ENCODE measurements at regions not wholly inside any gene's neighbourhood (a gene's known extent, or its start where the extent isn't known, plus 50 kb on each side); places are given as distances from the start of the nearest gene placed in this dataset.

- Mint-ChIP-seq H3K27me3 (ENCODE audit: insufficient read depth, low read depth, poor library complexity) (no peaks in the 10 kb centered on the region), H3K4me3 (no peak overlapping the region), H3K4me1 (no peaks in the 10 kb centered on the region), H3K27ac (no peak overlapping the region), H3K36me3 (ENCODE audit: low read depth) (peaks cover 1% of the 10 kb centered on the region; the same call in 2 of the 3 replicates), H3K9me3 (no peaks in the 10 kb centered on the region)
- no peaks in the 10 kb centered on the region for H4K20me1 ChIP-seq (replicated peaks; ENCODE audit: insufficient read depth)
- H3K36me3 ChIP-seq (ENCODE audit: insufficient read depth), result no peaks in the 10 kb centered on the region
- H3K9me2 ChIP-seq (ENCODE audit: insufficient read depth), result peaks cover 5% of the 10 kb centered on the region; the same call in 1 of the 2 replicates
- no peaks in the 10 kb centered on the region for H3K4me1 ChIP-seq (ENCODE audit: insufficient read depth)
- H3K79me2 ChIP-seq (replicated peaks; ENCODE audit: insufficient read depth), result no peaks in the 10 kb centered on the region
- DNase-seq (ENCODE audit: low spot score) (no peak), ATAC-seq (no peak)
- no peak overlapping the region for H3K4me2 ChIP-seq
- no peak overlapping the region for H3K4me3 ChIP-seq
- no peak overlapping the region for H2AFZ ChIP-seq
- no peaks in the 10 kb centered on the region for H3K27me3 ChIP-seq (ENCODE audit: insufficient read depth)
- no peaks in the 10 kb centered on the region for H3F3A ChIP-seq (replicated peaks; ENCODE audit: low read depth)
- H3K27ac ChIP-seq (ENCODE audit: low read depth), result no peak overlapping the region
- no peak for TF ChIP-seq ZNF331 (CRISPR knock-in tag; IDR thresholded peaks at IDR 0.05; ENCODE audit: low read depth)
These were observed 815.5 kb downstream of the DHX35 start for GRCh38 chr20:39777610-39778009.

DNA sequence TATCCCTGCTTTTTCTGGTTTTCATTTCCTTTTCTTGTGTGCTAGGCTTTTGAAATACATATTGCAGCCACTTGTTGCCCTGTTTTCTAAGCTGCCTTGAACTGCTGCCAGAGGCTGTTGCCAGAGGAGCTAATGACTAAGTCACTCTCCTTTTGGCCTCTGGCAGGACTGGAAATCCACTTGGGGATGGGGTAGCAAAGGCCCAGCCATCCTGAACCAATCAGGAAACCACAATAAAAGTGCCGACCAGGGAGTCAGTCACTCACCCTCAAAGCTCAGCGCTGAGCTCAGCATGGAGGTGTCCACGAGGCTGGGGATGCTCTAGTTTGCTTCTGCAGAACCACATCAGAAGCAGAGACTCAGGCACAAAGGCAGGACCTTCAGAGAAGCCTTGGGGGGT lies 813.0 kb downstream of the DHX35 start:
- H3K36me3 ChIP-seq (ENCODE audit: insufficient read depth), result no peaks in the 10 kb centered on the region
- peaks cover 5% of the 10 kb centered on the region; the same call in 1 of the 2 replicates for H3K9me2 ChIP-seq (ENCODE audit: insufficient read depth)
- no peak for ATAC-seq
- H3K4me3 ChIP-seq, result no peak overlapping the region
- H3K79me2 ChIP-seq (replicated peaks; ENCODE audit: insufficient read depth), result no peaks in the 10 kb centered on the region
- Mint-ChIP-seq H3K9me3 (no peaks in the 10 kb centered on the region; the same call in 2 of the 3 replicates), H3K27ac (no peak overlapping the region), H3K36me3 (ENCODE audit: low read depth) (no peaks in the 10 kb centered on the region), H3K27me3 (ENCODE audit: insufficient read depth, low read depth, poor library complexity) (no peaks in the 10 kb centered on the region), H3K4me3 (no peak overlapping the region), H3K4me1 (no peaks in the 10 kb centered on the region)
- H3K4me2 ChIP-seq, result no peak overlapping the region
- no peak overlapping the region for H3K27ac ChIP-seq (ENCODE audit: low read depth)
- no peak for DNase-seq (ENCODE audit: low spot score)
- H3K27me3 ChIP-seq (ENCODE audit: insufficient read depth), result no peaks in the 10 kb centered on the region
- H4K20me1 ChIP-seq (replicated peaks; ENCODE audit: insufficient read depth), result no peaks in the 10 kb centered on the region
- H3K4me1 ChIP-seq (ENCODE audit: insufficient read depth), result no peaks in the 10 kb centered on the region
- no peaks in the 10 kb centered on the region for H3F3A ChIP-seq (replicated peaks; ENCODE audit: low read depth)
- H2AFZ ChIP-seq, result no peak overlapping the region
- no peak for TF ChIP-seq ZNF331 (CRISPR knock-in tag; IDR thresholded peaks at IDR 0.05; ENCODE audit: low read depth)
- TF ChIP-seq, protein P1, sequence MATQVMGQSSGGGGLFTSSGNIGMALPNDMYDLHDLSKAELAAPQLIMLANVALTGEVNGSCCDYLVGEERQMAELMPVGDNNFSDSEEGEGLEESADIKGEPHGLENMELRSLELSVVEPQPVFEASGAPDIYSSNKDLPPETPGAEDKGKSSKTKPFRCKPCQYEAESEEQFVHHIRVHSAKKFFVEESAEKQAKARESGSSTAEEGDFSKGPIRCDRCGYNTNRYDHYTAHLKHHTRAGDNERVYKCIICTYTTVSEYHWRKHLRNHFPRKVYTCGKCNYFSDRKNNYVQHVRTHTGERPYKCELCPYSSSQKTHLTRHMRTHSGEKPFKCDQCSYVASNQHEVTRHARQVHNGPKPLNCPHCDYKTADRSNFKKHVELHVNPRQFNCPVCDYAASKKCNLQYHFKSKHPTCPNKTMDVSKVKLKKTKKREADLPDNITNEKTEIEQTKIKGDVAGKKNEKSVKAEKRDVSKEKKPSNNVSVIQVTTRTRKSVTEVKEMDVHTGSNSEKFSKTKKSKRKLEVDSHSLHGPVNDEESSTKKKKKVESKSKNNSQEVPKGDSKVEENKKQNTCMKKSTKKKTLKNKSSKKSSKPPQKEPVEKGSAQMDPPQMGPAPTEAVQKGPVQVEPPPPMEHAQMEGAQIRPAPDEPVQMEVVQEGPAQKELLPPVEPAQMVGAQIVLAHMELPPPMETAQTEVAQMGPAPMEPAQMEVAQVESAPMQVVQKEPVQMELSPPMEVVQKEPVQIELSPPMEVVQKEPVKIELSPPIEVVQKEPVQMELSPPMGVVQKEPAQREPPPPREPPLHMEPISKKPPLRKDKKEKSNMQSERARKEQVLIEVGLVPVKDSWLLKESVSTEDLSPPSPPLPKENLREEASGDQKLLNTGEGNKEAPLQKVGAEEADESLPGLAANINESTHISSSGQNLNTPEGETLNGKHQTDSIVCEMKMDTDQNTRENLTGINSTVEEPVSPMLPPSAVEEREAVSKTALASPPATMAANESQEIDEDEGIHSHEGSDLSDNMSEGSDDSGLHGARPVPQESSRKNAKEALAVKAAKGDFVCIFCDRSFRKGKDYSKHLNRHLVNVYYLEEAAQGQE (IDR thresholded peaks at IDR 0.05; ENCODE audit: unreplicated experiment), result no peak
- no peak for TF ChIP-seq POLR2AphosphoS5 (IDR thresholded peaks at IDR 0.05; ENCODE audit: low read depth)
- TF ChIP-seq STAT1 (IDR thresholded peaks at IDR 0.05; ENCODE audit: unreplicated experiment), result no peak
- TF ChIP-seq CREB1 (CRISPR knock-in tag; IDR thresholded peaks at IDR 0.05; ENCODE audit: low read depth), result no peak
- no peak for TF ChIP-seq NANOG (IDR thresholded peaks at IDR 0.05; ENCODE audit: borderline replicate concordance)
- no peak for TF ChIP-seq JUNB (IDR thresholded peaks at IDR 0.05; ENCODE audit: unreplicated experiment)
- TF ChIP-seq EZH2phosphoT487 (IDR thresholded peaks at IDR 0.05; ENCODE audit: unreplicated experiment), result no peak
- TF ChIP-seq ETS1 (IDR thresholded peaks at IDR 0.05), result no peak
- TF ChIP-seq, protein P2, sequence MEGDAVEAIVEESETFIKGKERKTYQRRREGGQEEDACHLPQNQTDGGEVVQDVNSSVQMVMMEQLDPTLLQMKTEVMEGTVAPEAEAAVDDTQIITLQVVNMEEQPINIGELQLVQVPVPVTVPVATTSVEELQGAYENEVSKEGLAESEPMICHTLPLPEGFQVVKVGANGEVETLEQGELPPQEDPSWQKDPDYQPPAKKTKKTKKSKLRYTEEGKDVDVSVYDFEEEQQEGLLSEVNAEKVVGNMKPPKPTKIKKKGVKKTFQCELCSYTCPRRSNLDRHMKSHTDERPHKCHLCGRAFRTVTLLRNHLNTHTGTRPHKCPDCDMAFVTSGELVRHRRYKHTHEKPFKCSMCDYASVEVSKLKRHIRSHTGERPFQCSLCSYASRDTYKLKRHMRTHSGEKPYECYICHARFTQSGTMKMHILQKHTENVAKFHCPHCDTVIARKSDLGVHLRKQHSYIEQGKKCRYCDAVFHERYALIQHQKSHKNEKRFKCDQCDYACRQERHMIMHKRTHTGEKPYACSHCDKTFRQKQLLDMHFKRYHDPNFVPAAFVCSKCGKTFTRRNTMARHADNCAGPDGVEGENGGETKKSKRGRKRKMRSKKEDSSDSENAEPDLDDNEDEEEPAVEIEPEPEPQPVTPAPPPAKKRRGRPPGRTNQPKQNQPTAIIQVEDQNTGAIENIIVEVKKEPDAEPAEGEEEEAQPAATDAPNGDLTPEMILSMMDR (conservative IDR thresholded peaks at IDR 0.05; ENCODE audit: low read depth in 2 of 2), result no peak
- no peak for TF ChIP-seq ZNF114 (CRISPR knock-in tag; IDR thresholded peaks at IDR 0.05)
